HT-29 (cell line): ENCODE measurements at regions not wholly inside any gene's neighbourhood (a gene's known extent, or its start where the extent isn't known, plus 50 kb on each side); places are given as distances from the start of the nearest gene placed in this dataset.

Experiments
- DNase-seq: peaks from one replicate; pipeline ENCODE4 v3.0.0-alpha.2; 2015; ENCODE audit warnings: low spot score

- DNase-seq, result no peak
Measured at GRCh38 chr18:5640939-5641338, 97.1 kb upstream of the EPB41L3 start.

- DNase-seq, result no peak
Measured at GRCh38 chr18:5639131-5639530, 95.3 kb upstream of the EPB41L3 start.

- no peak for DNase-seq
Measured at GRCh38 chr18:5632041-5632440, 88.2 kb upstream of the EPB41L3 start.

- DNase-seq, result no peak
Measured at GRCh38 chr18:5630900-5631413, 87.2 kb upstream of the EPB41L3 start.

- no peak for DNase-seq
Measured at GRCh38 chr18:5630057-5630899, 86.5 kb upstream of the EPB41L3 start.

- no peak for DNase-seq
Measured at GRCh38 chr18:5628512-5629255, 84.9 kb upstream of the EPB41L3 start.

- no peak for DNase-seq
Measured at GRCh38 chr18:5627776-5628511, 84.1 kb upstream of the EPB41L3 start.

- no peak for DNase-seq
Measured at GRCh38 chr18:5626130-5626880, 82.5 kb upstream of the EPB41L3 start.

- no peak for DNase-seq
Measured at GRCh38 chr18:5625076-5625475, 81.3 kb upstream of the EPB41L3 start.

GRCh38 chr18:5622905-5623304, 79.1 kb upstream of the EPB41L3 start:
- no peak for DNase-seq

- no peak for DNase-seq
Measured at GRCh38 chr18:5620289-5620688, 76.5 kb upstream of the EPB41L3 start.

- no peak for DNase-seq
Measured at GRCh38 chr18:5619376-5619775, 75.6 kb upstream of the EPB41L3 start.

GRCh38 chr18:5618047-5618688, 74.4 kb upstream of the EPB41L3 start:
- no peak for DNase-seq

GRCh38 chr18:5611221-5611620, 67.4 kb upstream of the EPB41L3 start:
- no peak for DNase-seq

GRCh38 chr18:5608846-5609245, 65.0 kb upstream of the EPB41L3 start:
- no peak for DNase-seq

- DNase-seq, result no peak
Measured at GRCh38 chr18:5606951-5607350, 63.2 kb upstream of the EPB41L3 start.

- DNase-seq, result peak; percentile 7
Measured at GRCh38 chr18:5604778-5605177, 61.0 kb upstream of the EPB41L3 start.

- DNase-seq, result no peak
Measured at GRCh38 chr18:5603153-5603552, 59.4 kb upstream of the EPB41L3 start.

GRCh38 chr18:5601188-5601624, 57.4 kb upstream of the EPB41L3 start:
- DNase-seq, result no peak

GRCh38 chr18:5600378-5601071, 56.7 kb upstream of the EPB41L3 start:
- DNase-seq, result peak; percentile 16
